IgD-negative memory B cell (primary cell): ENCODE measurements at regions not wholly inside any gene's neighbourhood (a gene's known extent, or its start where the extent isn't known, plus 50 kb on each side); places are given as distances from the start of the nearest gene placed in this dataset.

ENCODE experiments used
- H3K27ac Mint-ChIP-seq, 3 donors: one replicate each; pipeline ENCODE4 v1.8.0; 2020 to 2022; ENCODE audit warnings: mild to moderate bottlenecking in 3 of 3, mixed read lengths in 3 of 3, moderate library complexity in 1 of 3
- H3K27me3 Mint-ChIP-seq: one replicate; pipeline ENCODE4 v1.8.0; 2021; ENCODE audit warnings: mixed read lengths
- H3K36me3 Mint-ChIP-seq: one replicate; pipeline ENCODE4 v1.8.0; 2020; ENCODE audit warnings: mild to moderate bottlenecking, mixed read lengths
- H3K4me1 Mint-ChIP-seq, 3 donors: one replicate each; pipeline ENCODE4 v1.8.0; 2020 to 2022; ENCODE audit warnings: mixed read lengths in 3 of 3, mild to moderate bottlenecking in 1 of 3
- H3K4me3 Mint-ChIP-seq, 4 donors: one replicate each; pipeline ENCODE4 v1.8.0; 2020 to 2022; ENCODE audit warnings: mild to moderate bottlenecking in 4 of 4, mixed read lengths in 4 of 4, moderate library complexity in 3 of 4
- H3K9me3 Mint-ChIP-seq, 3 donors: one replicate each; pipeline ENCODE4 v1.8.0; 2020 to 2021; ENCODE audit warnings: mixed read lengths in 3 of 3, mild to moderate bottlenecking in 1 of 3

- Mint-ChIP-seq H3K4me3 (no peak overlapping the region), H3K36me3 (peaks cover 1% of the 10 kb centered on the region), H3K27me3 (no peaks in the 10 kb centered on the region), H3K4me1 (no peaks in the 10 kb centered on the region), H3K9me3 (no peaks in the 10 kb centered on the region), H3K27ac (no peak overlapping the region)
These were observed 294.6 kb downstream of the RDH14 start for GRCh38 chr2:18265614-18266586.

DNA sequence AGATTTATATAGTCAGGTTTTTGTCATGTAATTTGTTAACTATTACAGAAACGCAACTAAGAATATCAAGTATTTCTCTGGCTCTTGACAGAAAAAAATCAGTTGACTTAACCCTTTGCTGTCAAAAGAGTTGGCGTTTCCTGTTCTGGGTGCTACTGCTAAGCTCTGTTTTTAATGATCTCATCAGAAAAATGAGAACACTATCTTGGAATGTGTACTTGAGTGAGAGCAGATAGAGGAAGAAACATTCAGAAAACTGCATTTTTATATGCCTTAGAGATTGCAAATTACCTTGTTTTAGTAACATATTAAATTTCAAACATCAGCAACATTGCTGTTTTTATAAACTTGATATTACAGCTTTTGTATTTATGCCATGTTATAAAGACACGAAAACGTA, 297.9 kb downstream of the RDH14 start:
- Mint-ChIP-seq H3K27me3 (no peaks in the 10 kb centered on the region), H3K9me3 (no peaks in the 10 kb centered on the region), H3K27ac (no peak overlapping the region), H3K4me3 (no peak overlapping the region), H3K36me3 (peaks cover 1% of the 10 kb centered on the region), H3K4me1 (no peaks in the 10 kb centered on the region)

GRCh38 chr2:18253686-18254197, 306.7 kb downstream of the RDH14 start:
- no peak overlapping the region for H3K27ac Mint-ChIP-seq

DNA sequence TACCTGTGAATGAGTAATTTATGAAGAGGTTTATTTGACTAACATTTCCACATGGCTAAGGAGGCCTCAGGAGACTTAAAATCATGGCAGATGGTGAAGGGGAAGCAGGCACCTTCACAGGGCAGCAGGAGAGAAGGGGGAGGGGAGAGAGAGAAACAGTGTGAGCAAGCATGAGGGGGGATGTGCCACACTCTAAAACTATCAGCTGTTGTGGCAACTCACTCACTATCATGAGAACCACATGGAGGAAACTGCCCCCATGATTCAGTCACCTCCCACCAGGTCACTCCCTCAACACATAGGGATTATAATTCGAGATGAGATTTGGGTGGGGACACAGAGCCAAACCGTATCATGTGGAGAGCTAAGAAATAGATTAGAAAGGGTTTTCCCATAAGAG, 309.0 kb downstream of the RDH14 start:
- H3K36me3 Mint-ChIP-seq: no peaks in the 10 kb centered on the region
- H3K9me3 Mint-ChIP-seq: no peaks in the 10 kb centered on the region
- no peaks in the 10 kb centered on the region for H3K27me3 Mint-ChIP-seq
- H3K27ac Mint-ChIP-seq: no peak overlapping the region
- H3K4me3 Mint-ChIP-seq: no peak overlapping the region
- H3K4me1 Mint-ChIP-seq: no peaks in the 10 kb centered on the region

More at GRCh38 chr2:18253686-18254197, 306.7 kb downstream of the RDH14 start:
- Mint-ChIP-seq H3K4me1 (no peaks in the 10 kb centered on the region), H3K27me3 (no peaks in the 10 kb centered on the region), H3K36me3 (no peaks in the 10 kb centered on the region), H3K4me3 (no peak overlapping the region), H3K9me3 (no peaks in the 10 kb centered on the region)

DNA sequence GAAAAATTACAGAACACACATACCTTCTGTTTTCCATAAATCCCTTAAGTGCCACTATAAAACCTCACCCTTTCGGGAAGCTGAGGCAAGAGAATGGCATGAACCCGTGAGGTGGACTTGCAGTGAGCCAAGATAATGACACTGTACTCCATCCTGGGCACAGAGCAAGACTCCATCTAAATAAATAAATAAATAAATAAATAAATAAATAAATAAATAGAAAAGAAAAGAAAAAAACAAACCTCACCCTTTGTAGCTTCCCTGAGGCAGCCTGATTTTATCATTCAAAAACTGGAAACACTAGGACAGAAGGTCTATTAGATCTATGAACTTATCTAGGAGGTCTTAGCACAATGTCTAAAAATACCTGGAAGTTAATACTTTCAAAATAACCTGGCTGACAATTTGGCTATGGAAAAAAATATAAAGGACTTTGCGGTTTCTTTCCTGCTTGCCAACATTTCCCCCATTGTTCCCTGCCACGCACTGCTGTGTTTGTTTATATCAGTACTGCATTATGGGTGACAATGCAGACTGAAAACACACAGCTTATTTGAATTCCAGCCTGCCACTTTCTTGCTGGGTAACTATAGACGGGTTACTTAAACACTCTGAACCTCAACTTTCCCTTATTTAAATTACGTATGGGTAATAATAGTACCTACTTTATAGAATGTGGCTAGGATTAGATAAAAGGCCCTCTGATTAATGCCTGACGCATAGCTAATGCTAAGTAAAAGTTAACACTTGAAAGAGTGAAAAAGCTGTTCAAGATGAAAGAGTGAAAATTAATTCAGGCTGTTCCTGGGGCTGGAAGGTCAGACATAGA, 313.0 kb downstream of the RDH14 start:
- H3K4me3 Mint-ChIP-seq: no peak overlapping the region
- H3K27ac Mint-ChIP-seq: no peak overlapping the region
- H3K27me3 Mint-ChIP-seq: no peaks in the 10 kb centered on the region
- no peaks in the 10 kb centered on the region for H3K4me1 Mint-ChIP-seq
- H3K36me3 Mint-ChIP-seq: no peaks in the 10 kb centered on the region
- H3K9me3 Mint-ChIP-seq: no peaks in the 10 kb centered on the region

DNA sequence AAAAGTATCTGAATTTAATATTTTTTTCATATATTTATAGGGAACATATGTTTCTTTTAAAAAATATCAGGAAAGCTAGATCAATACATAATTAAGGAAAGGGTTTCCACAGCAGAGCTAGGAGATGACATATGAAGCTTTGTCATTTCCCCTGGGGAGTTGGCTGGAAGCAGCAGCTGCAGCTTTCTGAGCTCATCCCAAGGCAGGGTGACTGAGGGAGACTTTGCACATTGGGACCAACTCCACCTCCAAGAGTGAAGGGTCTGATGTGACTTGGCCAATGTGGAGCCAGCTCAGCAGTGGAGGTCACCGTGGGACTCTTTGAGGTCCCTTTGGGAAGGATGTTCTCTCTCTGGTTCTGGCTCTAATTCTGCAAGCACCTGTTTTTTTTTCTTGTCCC, 315.1 kb downstream of the RDH14 start:
- Mint-ChIP-seq H3K9me3 (no peaks in the 10 kb centered on the region), H3K27me3 (no peaks in the 10 kb centered on the region), H3K36me3 (no peaks in the 10 kb centered on the region), H3K4me1 (no peaks in the 10 kb centered on the region), H3K4me3 (no peak overlapping the region), H3K27ac (no peak overlapping the region)

GRCh38 chr2:18244845-18245244, 315.6 kb downstream of the RDH14 start:
- no peaks in the 10 kb centered on the region for H3K36me3 Mint-ChIP-seq
- no peak overlapping the region for H3K27ac Mint-ChIP-seq
- no peaks in the 10 kb centered on the region for H3K4me1 Mint-ChIP-seq
- H3K27me3 Mint-ChIP-seq: no peaks in the 10 kb centered on the region
- H3K4me3 Mint-ChIP-seq: no peak overlapping the region
- no peaks in the 10 kb centered on the region for H3K9me3 Mint-ChIP-seq

DNA sequence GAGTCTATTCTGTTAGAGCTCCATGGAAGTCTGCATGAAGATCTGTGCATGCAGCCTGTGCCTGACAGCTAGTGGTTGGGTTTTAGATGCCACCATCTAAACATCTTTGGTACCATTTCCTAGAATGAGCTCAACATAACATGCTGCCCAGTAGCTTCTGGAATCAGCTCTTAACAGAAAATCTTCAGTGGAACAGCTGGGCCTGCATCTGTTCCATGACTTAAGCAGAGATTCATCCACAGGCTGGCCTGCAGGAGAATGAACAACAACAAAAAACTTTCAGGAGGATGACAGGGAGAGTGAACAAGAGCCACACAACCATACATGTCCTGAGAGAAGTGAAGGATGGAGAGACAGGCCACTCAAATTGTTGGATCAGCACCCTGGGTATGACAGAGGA, 316.6 kb downstream of the RDH14 start:
- H3K9me3 Mint-ChIP-seq: no peaks in the 10 kb centered on the region

DNA sequence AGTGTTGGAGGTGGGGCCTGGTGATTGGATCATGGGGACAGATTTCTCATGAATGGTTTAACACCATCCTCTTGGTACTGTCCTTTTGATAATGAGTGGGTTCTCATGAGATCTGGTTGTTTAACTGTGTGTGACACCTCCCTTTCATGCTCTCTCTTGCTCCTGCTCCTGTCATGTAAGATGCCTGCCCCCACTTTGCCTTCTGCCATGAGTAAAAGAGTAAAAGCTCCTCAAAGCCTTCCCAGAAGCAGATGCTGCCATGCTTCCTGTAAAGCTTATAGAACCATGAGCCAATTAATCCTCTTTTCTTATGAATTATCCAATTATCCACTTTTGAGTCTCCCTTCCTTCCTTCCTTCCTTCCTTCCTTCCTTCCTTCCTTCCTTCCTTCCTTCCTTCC, 317.7 kb downstream of the RDH14 start:
- Mint-ChIP-seq H3K9me3 (no peaks in the 10 kb centered on the region), H3K4me1 (no peaks in the 10 kb centered on the region), H3K27ac (no peak overlapping the region), H3K36me3 (no peaks in the 10 kb centered on the region), H3K27me3 (no peaks in the 10 kb centered on the region), H3K4me3 (no peak overlapping the region)

More for the DNA sequence above, 316.6 kb downstream of the RDH14 start:
- Mint-ChIP-seq H3K4me1 (no peaks in the 10 kb centered on the region), H3K36me3 (no peaks in the 10 kb centered on the region), H3K27me3 (no peaks in the 10 kb centered on the region), H3K27ac (no peak overlapping the region), H3K4me3 (no peak overlapping the region)

DNA sequence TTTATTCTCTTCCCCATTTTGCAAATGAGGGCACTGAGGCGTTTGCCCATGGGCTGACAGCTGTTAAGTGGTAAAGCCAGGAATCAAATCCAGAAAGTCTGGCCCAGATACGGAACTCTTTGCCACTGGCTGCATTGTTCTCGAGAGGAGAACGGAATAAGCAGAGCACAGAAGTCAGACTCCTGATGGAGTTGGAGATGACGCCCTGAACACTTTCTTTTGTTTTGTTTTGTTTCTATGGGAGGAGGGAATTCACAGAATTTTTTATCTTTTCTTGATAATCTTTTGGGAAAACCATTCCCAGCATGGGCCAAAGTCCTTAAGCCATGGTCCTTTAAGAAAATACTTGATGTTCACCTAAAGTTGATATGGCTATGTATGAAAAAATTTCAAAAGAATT, 322.2 kb downstream of the RDH14 start:
- Mint-ChIP-seq H3K36me3 (no peaks in the 10 kb centered on the region), H3K27me3 (peaks cover 2% of the 10 kb centered on the region), H3K9me3 (no peaks in the 10 kb centered on the region), H3K4me1 (no peaks in the 10 kb centered on the region), H3K4me3 (no peak overlapping the region), H3K27ac (no peak overlapping the region)

DNA sequence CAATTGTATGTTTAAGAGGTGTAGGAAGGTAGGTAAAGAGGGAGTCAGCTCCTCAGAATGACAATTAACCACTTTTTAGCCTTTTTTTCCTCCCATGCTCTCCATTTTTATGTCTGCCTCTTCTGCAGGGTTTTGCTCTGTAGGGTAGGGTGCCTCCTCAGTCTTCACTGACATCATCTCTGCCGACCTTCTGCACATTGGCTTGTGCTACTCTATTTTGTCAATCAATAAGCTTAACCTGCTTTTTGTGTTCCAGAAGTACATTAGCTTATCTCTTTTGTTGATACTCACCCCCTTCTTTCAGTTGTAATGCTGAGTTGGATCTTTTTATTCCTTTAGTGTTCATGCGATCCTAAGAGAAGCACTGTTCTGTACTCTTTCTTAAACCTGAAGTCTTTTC, 323.2 kb downstream of the RDH14 start:
- no peak overlapping the region for H3K27ac Mint-ChIP-seq
- no peaks in the 10 kb centered on the region for H3K9me3 Mint-ChIP-seq
- H3K4me1 Mint-ChIP-seq: no peaks in the 10 kb centered on the region
- no peaks in the 10 kb centered on the region for H3K36me3 Mint-ChIP-seq
- peaks cover 2% of the 10 kb centered on the region for H3K27me3 Mint-ChIP-seq
- H3K4me3 Mint-ChIP-seq: no peak overlapping the region

DNA sequence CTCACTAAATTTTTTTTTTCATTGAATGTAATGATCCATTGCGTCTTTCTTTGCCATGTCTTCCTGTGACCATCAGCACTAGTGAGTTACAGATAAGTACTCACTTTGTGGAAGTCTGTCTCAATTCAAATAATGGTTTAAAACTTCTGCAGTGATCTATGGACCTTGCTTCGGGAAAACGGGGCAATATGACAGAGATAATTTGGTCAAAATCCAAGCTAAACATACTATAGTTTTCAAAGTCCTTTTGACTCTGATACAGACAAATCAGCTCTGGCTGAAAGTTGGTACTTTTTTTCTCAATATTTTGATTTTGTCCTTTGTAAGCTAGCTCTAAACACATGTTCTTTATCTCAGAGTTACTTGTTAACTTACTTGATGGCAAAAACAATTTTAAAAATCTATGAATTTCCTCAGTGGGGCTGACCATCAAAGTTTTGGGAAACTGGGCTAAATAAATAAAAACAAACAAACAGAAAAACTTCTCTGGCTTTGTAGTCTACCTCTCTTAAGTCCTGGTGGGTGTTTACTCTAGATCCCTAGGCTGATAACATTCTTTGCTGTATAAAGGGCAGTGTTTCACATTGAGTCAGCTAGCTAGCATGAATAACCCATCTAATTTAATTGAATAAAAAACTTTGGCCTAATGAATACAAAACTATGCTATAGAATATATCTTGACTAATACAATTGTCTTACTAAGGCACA, 327.6 kb downstream of the RDH14 start:
- no peak overlapping the region for H3K27ac Mint-ChIP-seq
- H3K27me3 Mint-ChIP-seq: peaks cover 5% of the 10 kb centered on the region
- no peaks in the 10 kb centered on the region for H3K4me1 Mint-ChIP-seq
- H3K36me3 Mint-ChIP-seq: no peaks in the 10 kb centered on the region
- H3K9me3 Mint-ChIP-seq: peaks cover 0 to 3% (median 0%) of the 10 kb centered on the region in 3 donors
- no peak overlapping the region for H3K4me3 Mint-ChIP-seq

- Mint-ChIP-seq H3K36me3 (no peaks in the 10 kb centered on the region), H3K9me3 (peaks cover 0 to 11% (median 8%) of the 10 kb centered on the region in 3 donors), H3K4me3 (no peak overlapping the region), H3K27me3 (peaks cover 5% of the 10 kb centered on the region), H3K4me1 (no peaks in the 10 kb centered on the region), H3K27ac (no peak overlapping the region)
These were observed 329.8 kb downstream of the RDH14 start for GRCh38 chr2:18230668-18231067.

DNA sequence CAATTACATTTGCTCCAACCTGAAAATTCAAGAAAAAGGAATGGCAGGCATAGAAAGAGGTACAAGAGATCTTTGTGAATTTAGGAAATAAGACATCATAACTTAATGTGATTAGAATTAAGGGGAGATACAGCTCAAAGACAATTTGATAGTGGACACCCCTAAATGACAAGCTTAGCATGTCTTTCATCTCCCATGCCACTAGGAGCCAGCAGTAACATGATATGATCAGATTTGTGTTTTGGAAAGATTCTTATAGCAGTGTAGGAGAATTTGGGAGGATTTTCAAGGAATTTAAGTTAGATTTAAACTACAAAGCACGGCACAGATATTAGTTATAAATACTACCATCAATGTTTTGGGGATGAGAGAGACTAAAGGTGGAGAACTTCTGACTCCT, 340.8 kb downstream of the RDH14 start:
- Mint-ChIP-seq H3K4me1 (no peaks in the 10 kb centered on the region), H3K9me3 (no peaks in the 10 kb centered on the region), H3K4me3 (no peak overlapping the region), H3K36me3 (no peaks in the 10 kb centered on the region), H3K27me3 (no peaks in the 10 kb centered on the region), H3K27ac (no peak overlapping the region)
